MM.1S (cell line): ENCODE measurements at regions not wholly inside any gene's neighbourhood (a gene's known extent, or its start where the extent isn't known, plus 50 kb on each side); places are given as distances from the start of the nearest gene placed in this dataset.

ENCODE experiments used
- DNase-seq: peaks from one replicate; pipeline ENCODE4 v3.0.0-alpha.2; 2015
- H2AFZ ChIP-seq: fragments of 300-600 bp; sonication (generic); 2 replicates; pipeline ENCODE4 v1.6.0; 2016; ENCODE audit warnings: antibody characterized with exemption, low read length
- H3F3A ChIP-seq: fragments of 300-600 bp; sonication (generic); 2 replicates; pipeline ENCODE4 v1.6.1; 2016; ENCODE audit warnings: mild to moderate bottlenecking, antibody characterized with exemption, low read length, moderate library complexity, mixed read lengths; ENCODE audit not compliant: insufficient read depth
- H3K27ac ChIP-seq: fragments of 300-600 bp; sonication (generic); 2 replicates; pipeline ENCODE4 v1.5.1; 2016; ENCODE audit warnings: mild to moderate bottlenecking, low read length
- H3K27me3 ChIP-seq: fragments of 300-600 bp; sonication (generic); replicated peaks from 2 replicates; pipeline ENCODE4 v1.6.0; 2016; ENCODE audit warnings: low read length; ENCODE audit not compliant: insufficient read depth
- H3K36me3 ChIP-seq: fragments of 300-600 bp; sonication (generic); replicated peaks from 2 replicates; pipeline ENCODE4 v1.6.1; 2016; ENCODE audit warnings: mild to moderate bottlenecking, low read length, mixed read lengths; ENCODE audit not compliant: insufficient read depth
- H3K4me1 ChIP-seq: fragments of 300-600 bp; sonication (generic); 2 replicates; pipeline ENCODE4 v1.6.1; 2016; ENCODE audit warnings: low read length, mixed read lengths
- H3K4me2 ChIP-seq: fragments of 300-600 bp; sonication (generic); 2 replicates; pipeline ENCODE4 v1.6.0; 2016; ENCODE audit warnings: low read depth, low read length
- H3K4me3 ChIP-seq: fragments of 300-600 bp; sonication (generic); 2 replicates; pipeline ENCODE4 v1.5.1; 2016; ENCODE audit warnings: low read length, mixed read lengths
- H3K79me2 ChIP-seq: fragments of 300-600 bp; sonication (generic); 2 replicates; pipeline ENCODE4 v1.6.1; 2016; ENCODE audit warnings: mixed run types, low read length, mixed read lengths
- H3K9ac ChIP-seq: fragments of 300-600 bp; sonication (generic); 2 replicates; pipeline ENCODE4 v1.6.1; 2016; ENCODE audit warnings: low read length, mixed read lengths
- H3K9me2 ChIP-seq: fragments of 300-600 bp; sonication (generic); replicated peaks from 2 replicates; pipeline ENCODE4 v1.6.1; 2016; ENCODE audit warnings: mild to moderate bottlenecking, low read length, mixed read lengths; ENCODE audit not compliant: insufficient read depth
- H3K9me3 ChIP-seq: fragments of 300-600 bp; sonication (generic); replicated peaks from 2 replicates; pipeline ENCODE4 v1.6.1; 2016; ENCODE audit warnings: mild to moderate bottlenecking, low read length, mixed read lengths; ENCODE audit not compliant: insufficient read depth
- H4K20me1 ChIP-seq: fragments of 300-600 bp; sonication (generic); 2 replicates; pipeline ENCODE4 v1.6.1; 2016; ENCODE audit warnings: mild to moderate bottlenecking, low read length, moderate library complexity, mixed read lengths; ENCODE audit not compliant: insufficient read depth
- CTCF ChIP-seq: fragments of 300-600 bp; sonication (generic); IDR thresholded peaks from 2 replicates; pipeline ENCODE4 v1.5.1; 2016; ENCODE audit warnings: antibody characterized with exemption, low read length, mixed read lengths
- EZH2 ChIP-seq: fragments of 300-600 bp; sonication (generic); optimal IDR thresholded peaks from 2 replicates; pipeline ENCODE3; 2017; ENCODE audit warnings: low read depth, mild to moderate bottlenecking, antibody characterized with exemption, low read length, mixed read lengths
- EZH2phosphoT487 ChIP-seq: fragments of 300-600 bp; sonication (generic); IDR thresholded peaks from 2 replicates; pipeline ENCODE4 v1.6.1; 2018; ENCODE audit warnings: antibody characterized with exemption, low read length

- Histone ChIP-seq H3F3A (no peaks in the 10 kb centered on the region), H3K9ac (no peak overlapping the region), H3K9me3 (no peaks in the 10 kb centered on the region), H3K36me3 (no peaks in the 10 kb centered on the region), H3K9me2 (no peaks in the 10 kb centered on the region), H3K4me2 (no peak overlapping the region), H4K20me1 (no peaks in the 10 kb centered on the region), H3K27ac (no peak overlapping the region), H2AFZ (no peak overlapping the region), H3K4me3 (no peak overlapping the region), H3K4me1 (no peaks in the 10 kb centered on the region), H3K27me3 (no peaks in the 10 kb centered on the region), H3K79me2 (no peaks in the 10 kb centered on the region)
- no peak for DNase-seq
- TF ChIP-seq EZH2phosphoT487: no peak
- no peak for TF ChIP-seq CTCF
- TF ChIP-seq EZH2: no peak
Measured at GRCh38 chr1:103353391-103353790, 172.1 kb upstream of the RNPC3 start.

DNA sequence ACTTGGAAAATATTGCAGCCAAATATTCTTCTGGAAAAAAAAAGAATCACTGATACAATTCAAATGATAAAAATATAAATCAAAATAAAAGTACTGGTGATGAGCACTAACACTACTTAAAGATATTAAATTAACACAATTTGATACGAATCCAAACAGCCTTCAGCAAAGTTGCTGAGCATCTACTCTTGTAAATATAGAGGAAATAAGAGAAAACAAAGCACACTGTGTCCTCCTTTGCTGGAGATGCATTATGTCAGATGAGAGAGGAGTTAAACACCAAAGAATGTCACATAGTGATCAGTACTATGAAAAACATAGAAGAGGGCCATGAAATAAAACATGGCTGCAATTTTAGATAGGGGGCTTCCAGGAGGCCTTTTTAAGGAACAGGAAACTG is 177.4 kb upstream of the RNPC3 start:
- H3K4me2 ChIP-seq: no peak overlapping the region
- no peaks in the 10 kb centered on the region for H3K36me3 ChIP-seq
- H3K79me2 ChIP-seq: no peaks in the 10 kb centered on the region
- H3K4me3 ChIP-seq: no peak overlapping the region
- no peaks in the 10 kb centered on the region for H3K4me1 ChIP-seq
- DNase-seq: no peak
- no peak overlapping the region for H3K9ac ChIP-seq
- no peaks in the 10 kb centered on the region for H3K9me3 ChIP-seq
- H3K27me3 ChIP-seq: no peaks in the 10 kb centered on the region
- H3K27ac ChIP-seq: no peak overlapping the region
- H4K20me1 ChIP-seq: no peaks in the 10 kb centered on the region
- TF ChIP-seq EZH2phosphoT487 (no peak), CTCF (no peak), EZH2 (no peak)
- H3K9me2 ChIP-seq: no peaks in the 10 kb centered on the region
- no peak overlapping the region for H2AFZ ChIP-seq
- H3F3A ChIP-seq: no peaks in the 10 kb centered on the region

DNA sequence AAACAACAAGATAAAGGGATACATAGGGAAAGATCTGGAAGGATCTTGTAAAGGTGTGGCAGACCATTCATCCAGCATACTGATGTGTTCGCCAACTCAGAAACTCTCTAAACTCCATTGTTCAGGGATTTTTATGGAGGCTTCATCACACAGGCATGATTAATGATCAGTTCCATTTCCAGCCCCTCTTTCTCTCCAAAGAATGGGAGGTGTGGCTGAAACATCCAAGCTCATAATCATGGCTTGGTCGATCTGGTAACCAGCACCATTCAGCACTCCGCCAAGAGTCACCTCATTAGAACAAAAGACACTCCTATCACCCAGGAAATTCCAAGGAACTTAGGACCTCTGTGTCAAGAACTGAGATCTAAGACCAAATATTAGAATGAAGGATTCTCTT is 180.6 kb upstream of the RNPC3 start:
- H4K20me1 ChIP-seq: no peaks in the 10 kb centered on the region
- no peaks in the 10 kb centered on the region for H3K36me3 ChIP-seq
- H3K4me2 ChIP-seq: no peak overlapping the region
- no peak for DNase-seq
- TF ChIP-seq EZH2phosphoT487 (no peak), EZH2 (no peak), CTCF (no peak)
- H3K27ac ChIP-seq: no peak overlapping the region
- H3K9me3 ChIP-seq: no peaks in the 10 kb centered on the region
- H3K79me2 ChIP-seq: no peaks in the 10 kb centered on the region
- no peak overlapping the region for H2AFZ ChIP-seq
- no peaks in the 10 kb centered on the region for H3K27me3 ChIP-seq
- H3K4me1 ChIP-seq: no peaks in the 10 kb centered on the region
- H3F3A ChIP-seq: no peaks in the 10 kb centered on the region
- H3K9ac ChIP-seq: no peak overlapping the region
- H3K9me2 ChIP-seq: no peaks in the 10 kb centered on the region
- no peak overlapping the region for H3K4me3 ChIP-seq
